Activated CD8-positive, alpha-beta T cell treated with anti-CD3 and anti-CD28 coated beads for 36 hours (primary cell): ENCODE measurements at regions not wholly inside any gene's neighbourhood (a gene's known extent, or its start where the extent isn't known, plus 50 kb on each side); places are given as distances from the start of the nearest gene placed in this dataset.

ENCODE experiments used
- ATAC-seq: fragments of 200-7000 bp; cut with Tn5 transposase; one replicate; pipeline ENCODE4 v1.10.0; 2021; ENCODE audit warnings: mild to moderate bottlenecking, moderate library complexity
- CTCF ChIA-PET: fragments of 350-600 bp; sonication (Branson Sonifier 250); formaldehyde crosslinking; loops from one replicate; lab custom pipeline; 2021; ENCODE audit warnings: antibody characterized with exemption; lab: Charles Lee
- POLR2A ChIA-PET: fragments of 350-600 bp; sonication (Branson Sonifier 250); formaldehyde crosslinking; loops from one replicate; lab custom pipeline; 2021; ENCODE audit warnings: antibody characterized with exemption; lab: Charles Lee
- DNase-seq: peaks from one replicate; pipeline ENCODE4 v3.0.0-alpha.2; 2020
- H3K27ac Mint-ChIP-seq: one replicate; pipeline ENCODE4 v1.8.0; 2021; ENCODE audit warnings: mild to moderate bottlenecking, mixed read lengths
- H3K27me3 Mint-ChIP-seq: one replicate; pipeline ENCODE4 v1.8.0; 2021; ENCODE audit warnings: mixed read lengths
- H3K36me3 Mint-ChIP-seq: one replicate; pipeline ENCODE4 v1.8.0; 2021; ENCODE audit warnings: low read depth, mixed read lengths
- H3K4me1 Mint-ChIP-seq: one replicate; pipeline ENCODE4 v1.8.0; 2021; ENCODE audit warnings: low read depth, mixed read lengths
- H3K4me3 Mint-ChIP-seq: one replicate; pipeline ENCODE4 v1.8.0; 2021; ENCODE audit warnings: mild to moderate bottlenecking, moderate library complexity, mixed read lengths
- H3K9me3 Mint-ChIP-seq: one replicate; pipeline ENCODE4 v1.8.0; 2021; ENCODE audit warnings: mixed read lengths
- CTCF ChIP-seq: fragments of 200-600 bp; IDR thresholded peaks from one replicate; pipeline ENCODE4 v1.8.0; 2022; ENCODE audit warnings: antibody characterized with exemption, mild to moderate bottlenecking
- intact Hi-C: fragments of 100-400 bp; cut with micrococcal nuclease; formaldehyde crosslinking; loops from one replicate; pipeline ENCODE4 v1.10.0; 2022

DNA sequence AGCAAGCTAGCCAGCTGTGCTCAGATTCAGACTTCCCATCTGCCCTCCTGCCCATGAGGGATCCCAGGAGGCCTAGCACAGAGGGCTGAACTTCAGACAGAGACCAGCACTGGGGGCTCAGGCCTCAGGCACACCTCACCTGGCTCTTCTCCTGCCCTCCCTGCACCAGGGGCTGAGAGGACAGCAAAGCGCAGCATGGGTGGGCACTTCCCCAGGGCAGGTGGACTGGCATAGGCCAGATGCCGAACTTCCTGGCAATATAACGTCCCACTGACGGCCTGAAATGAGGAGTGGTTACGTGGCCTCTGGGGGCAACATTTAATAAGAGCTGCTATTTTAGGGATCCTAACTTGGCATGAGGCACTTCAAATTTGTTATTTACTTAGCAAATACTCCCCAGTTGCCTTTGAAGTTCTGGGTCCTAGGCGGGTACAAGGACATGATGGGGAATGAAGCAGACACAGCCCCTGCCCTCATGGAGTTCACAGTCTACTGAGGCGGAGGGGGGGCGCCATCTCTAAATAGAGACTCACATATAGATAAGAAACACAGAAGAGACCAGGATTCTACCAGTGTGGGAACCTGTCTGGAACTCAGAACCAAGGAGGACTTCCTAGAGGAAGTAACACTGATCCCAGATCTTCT, 101.8 kb upstream of the ZMIZ1 start:
- Mint-ChIP-seq H3K27me3 (no peaks in the 10 kb centered on the region), H3K4me3 (no peak overlapping the region), H3K9me3 (no peaks in the 10 kb centered on the region), H3K36me3 (no peaks in the 10 kb centered on the region), H3K4me1 (no peaks in the 10 kb centered on the region), H3K27ac (no peak overlapping the region)
- CTCF ChIA-PET: interaction anchor here (1.0 to 1.6 kb wide), 3 partner anchors 8 to 228 kb away, joined by 3 to 10 read pairs (median 3); no protein-coding TSS in a partner anchor
- intact Hi-C loops: no loop called here
- no peak for ATAC-seq
- TF ChIP-seq CTCF: no peak
- POLR2A ChIA-PET: interaction anchor here (0.9 kb wide), 1 partner anchor 8 kb away, joined by 3 read pairs; no protein-coding TSS in a partner anchor
- DNase-seq: no peak

GRCh38 chr10:78968300-78968942, 100.3 kb upstream of the ZMIZ1 start:
- Mint-ChIP-seq H3K4me1 (peaks cover 4% of the 10 kb centered on the region), H3K27ac (no peak overlapping the region), H3K4me3 (no peak overlapping the region), H3K27me3 (no peaks in the 10 kb centered on the region), H3K36me3 (no peaks in the 10 kb centered on the region), H3K9me3 (no peaks in the 10 kb centered on the region)
- ChIA-PET CTCF (interaction anchor here (1.6 kb wide), 1 partner anchor 227 kb away, joined by 10 read pairs; no protein-coding TSS in a partner anchor), POLR2A (no interaction called here)
- intact Hi-C loops: no loop called here
- no peak for DNase-seq
- no peak for ATAC-seq
- no peak for TF ChIP-seq CTCF

DNA sequence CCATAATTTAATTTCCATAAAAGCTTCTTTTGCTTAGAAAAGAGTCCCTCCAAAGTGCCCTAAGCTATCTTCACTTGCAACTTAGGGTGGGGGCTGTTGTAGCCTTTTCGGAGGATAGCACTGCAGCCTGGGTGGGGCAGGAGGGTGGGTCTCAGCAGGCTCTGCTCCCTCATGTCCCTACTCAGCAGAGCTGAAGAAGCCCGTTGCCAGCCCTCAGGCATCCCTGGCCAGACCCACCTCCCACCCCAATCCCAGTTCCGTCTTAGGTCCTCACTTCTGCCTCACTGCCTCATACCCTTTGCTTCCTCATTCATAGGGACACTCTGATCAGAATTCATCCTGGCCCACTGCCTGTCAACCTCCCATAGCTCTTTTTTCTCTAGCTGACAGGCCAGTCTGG, 99.8 kb upstream of the ZMIZ1 start:
- TF ChIP-seq CTCF: no peak
- Mint-ChIP-seq H3K27me3 (no peaks in the 10 kb centered on the region), H3K27ac (no peak overlapping the region), H3K9me3 (no peaks in the 10 kb centered on the region), H3K36me3 (no peaks in the 10 kb centered on the region), H3K4me3 (no peak overlapping the region), H3K4me1 (peaks cover 4% of the 10 kb centered on the region)
- POLR2A ChIA-PET: interaction anchor here (0.9 kb wide), 1 partner anchor 16 kb away, joined by 4 read pairs; no protein-coding TSS in a partner anchor
- DNase-seq: no peak
- ATAC-seq: no peak
- intact Hi-C loops: no loop called here
- CTCF ChIA-PET: interaction anchor here (1.6 kb wide), 1 partner anchor 226 kb away, joined by 10 read pairs; no protein-coding TSS in a partner anchor

GRCh38 chr10:78969719-78970118, 99.0 kb upstream of the ZMIZ1 start:
- ATAC-seq (no peak), DNase-seq (no peak)
- Mint-ChIP-seq H3K27ac (no peak overlapping the region), H3K4me1 (peaks cover 9% of the 10 kb centered on the region), H3K9me3 (no peaks in the 10 kb centered on the region), H3K4me3 (no peak overlapping the region), H3K27me3 (no peaks in the 10 kb centered on the region), H3K36me3 (no peaks in the 10 kb centered on the region)
- ChIA-PET POLR2A (interaction anchor here (0.9 kb wide), 1 partner anchor 15 kb away, joined by 4 read pairs; no protein-coding TSS in a partner anchor), CTCF (no interaction called here)
- intact Hi-C loops: loop anchor here (5.0 kb wide), 1 partner anchor 98 kb away; the partner anchor contains the start of gene ZMIZ1
- TF ChIP-seq CTCF: no peak

GRCh38 chr10:78970261-78970660, 98.5 kb upstream of the ZMIZ1 start:
- DNase-seq (no peak), ATAC-seq (no peak)
- Mint-ChIP-seq H3K27me3 (no peaks in the 10 kb centered on the region), H3K9me3 (no peaks in the 10 kb centered on the region), H3K4me1 (peaks cover 15% of the 10 kb centered on the region), H3K27ac (no peak overlapping the region), H3K4me3 (no peak overlapping the region), H3K36me3 (no peaks in the 10 kb centered on the region)
- POLR2A ChIA-PET: no interaction called here
- intact Hi-C loops: loop anchor here (5.0 kb wide), 1 partner anchor 97 kb away; the partner anchor contains the start of gene ZMIZ1
- no peak for TF ChIP-seq CTCF
- CTCF ChIA-PET: no interaction called here
